Loucy (cell line): ENCODE measurements at regions not wholly inside any gene's neighbourhood (a gene's known extent, or its start where the extent isn't known, plus 50 kb on each side); places are given as distances from the start of the nearest gene placed in this dataset.

Source experiments
- EZH2phosphoT487 ChIP-seq: fragments of 200-600 bp; IDR thresholded peaks from 2 replicates; pipeline ENCODE4 v1.6.1; 2018; ENCODE audit warnings: antibody characterized with exemption, mild to moderate bottlenecking, moderate library complexity, borderline replicate concordance
- TF ChIP-seq, protein P1 (sequence below): fragments of 200-600 bp; sonication (generic); conservative IDR thresholded peaks from 2 replicates; pipeline ENCODE4 v1.5.1; 2014; ENCODE audit warnings: mild to moderate bottlenecking, antibody characterized with exemption, low read length

DNA sequence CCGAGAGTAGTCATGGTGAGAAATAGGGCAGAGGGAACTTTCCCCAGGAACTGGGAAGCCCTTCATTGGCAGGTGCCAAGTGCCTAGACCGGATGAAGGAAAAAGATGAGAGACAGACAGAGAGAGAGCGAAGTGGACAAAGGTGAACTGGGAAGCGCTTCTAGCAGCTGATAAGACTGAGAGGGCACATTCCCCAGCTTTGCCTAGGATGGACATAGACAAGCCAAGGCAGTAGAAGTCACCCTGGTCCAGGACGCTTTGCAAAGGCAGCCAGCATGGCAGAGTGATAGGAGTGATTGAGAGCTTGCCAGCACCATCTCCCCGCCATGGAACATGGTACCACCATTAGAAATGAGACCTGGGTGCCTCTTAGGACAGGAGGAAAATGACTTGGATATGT, 372.8 kb upstream of the MGMT start:
- TF ChIP-seq, protein P1, sequence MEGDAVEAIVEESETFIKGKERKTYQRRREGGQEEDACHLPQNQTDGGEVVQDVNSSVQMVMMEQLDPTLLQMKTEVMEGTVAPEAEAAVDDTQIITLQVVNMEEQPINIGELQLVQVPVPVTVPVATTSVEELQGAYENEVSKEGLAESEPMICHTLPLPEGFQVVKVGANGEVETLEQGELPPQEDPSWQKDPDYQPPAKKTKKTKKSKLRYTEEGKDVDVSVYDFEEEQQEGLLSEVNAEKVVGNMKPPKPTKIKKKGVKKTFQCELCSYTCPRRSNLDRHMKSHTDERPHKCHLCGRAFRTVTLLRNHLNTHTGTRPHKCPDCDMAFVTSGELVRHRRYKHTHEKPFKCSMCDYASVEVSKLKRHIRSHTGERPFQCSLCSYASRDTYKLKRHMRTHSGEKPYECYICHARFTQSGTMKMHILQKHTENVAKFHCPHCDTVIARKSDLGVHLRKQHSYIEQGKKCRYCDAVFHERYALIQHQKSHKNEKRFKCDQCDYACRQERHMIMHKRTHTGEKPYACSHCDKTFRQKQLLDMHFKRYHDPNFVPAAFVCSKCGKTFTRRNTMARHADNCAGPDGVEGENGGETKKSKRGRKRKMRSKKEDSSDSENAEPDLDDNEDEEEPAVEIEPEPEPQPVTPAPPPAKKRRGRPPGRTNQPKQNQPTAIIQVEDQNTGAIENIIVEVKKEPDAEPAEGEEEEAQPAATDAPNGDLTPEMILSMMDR: no peak
- no peak for TF ChIP-seq EZH2phosphoT487
